GM21515 (cell line): ENCODE measurements at regions not wholly inside any gene's neighbourhood (a gene's known extent, or its start where the extent isn't known, plus 50 kb on each side); places are given as distances from the start of the nearest gene placed in this dataset.

Experiments used
- ATAC-seq: cut with Tn5 transposase; IDR thresholded peaks from one replicate; pipeline ENCODE4 v1.9.1; 2021; ENCODE audit not compliant: unreplicated experiment

DNA sequence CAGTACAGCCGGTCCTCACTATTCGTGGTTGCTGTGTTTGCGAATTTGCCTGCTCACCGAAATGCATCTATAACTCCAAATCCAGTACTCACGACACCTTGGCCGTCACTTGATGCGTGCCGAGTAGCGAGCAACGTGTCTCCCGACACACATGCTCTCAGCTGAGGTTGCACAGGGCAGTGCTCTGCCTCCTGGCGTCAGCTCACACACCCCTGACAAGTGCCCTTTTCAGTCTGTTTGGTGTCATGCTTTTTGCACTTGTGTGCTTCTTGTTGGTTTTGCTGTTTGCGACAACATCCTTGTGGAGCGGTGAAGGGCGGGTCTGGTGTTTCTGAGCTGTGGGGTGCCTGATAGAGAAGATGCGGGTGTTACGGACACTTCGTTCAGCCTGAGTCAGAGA is 110.4 kb upstream of the RFLNA start:
- no peak for ATAC-seq

DNA sequence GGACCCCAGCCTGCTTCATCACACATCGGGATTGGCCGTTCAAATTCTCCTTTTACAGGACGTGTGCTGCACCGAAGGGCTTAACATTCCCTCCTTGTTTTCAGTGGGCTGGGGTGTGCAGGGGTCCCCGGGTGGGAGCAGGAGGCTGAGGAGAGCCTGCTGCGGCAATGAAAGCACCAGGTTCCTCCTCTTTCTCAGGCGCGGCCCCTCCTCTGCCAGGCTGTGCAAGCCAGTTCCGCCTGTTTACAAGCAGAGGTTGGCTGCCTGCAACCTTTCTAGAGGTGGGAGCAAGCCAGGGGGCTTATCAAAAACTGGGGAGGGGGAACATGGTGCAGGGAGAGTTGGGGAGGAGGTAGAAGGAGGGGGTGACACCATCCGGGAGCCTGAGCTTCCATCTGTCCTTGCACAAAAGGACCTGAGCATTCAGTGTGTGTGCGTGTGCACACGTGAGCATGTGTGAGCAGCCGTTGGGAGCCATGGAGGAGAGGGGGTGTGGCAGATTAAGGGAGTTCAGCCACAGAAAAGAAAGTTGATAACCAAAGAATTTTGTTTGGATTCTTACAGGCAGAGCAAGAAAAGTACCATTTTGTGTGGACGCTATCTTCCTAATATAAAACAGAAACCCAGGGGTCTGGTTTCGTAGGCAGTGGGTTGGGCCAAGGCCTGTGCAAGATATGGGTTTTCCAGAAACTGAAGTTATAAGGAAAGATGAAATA is 108.8 kb upstream of the RFLNA start:
- ATAC-seq = no peak

DNA sequence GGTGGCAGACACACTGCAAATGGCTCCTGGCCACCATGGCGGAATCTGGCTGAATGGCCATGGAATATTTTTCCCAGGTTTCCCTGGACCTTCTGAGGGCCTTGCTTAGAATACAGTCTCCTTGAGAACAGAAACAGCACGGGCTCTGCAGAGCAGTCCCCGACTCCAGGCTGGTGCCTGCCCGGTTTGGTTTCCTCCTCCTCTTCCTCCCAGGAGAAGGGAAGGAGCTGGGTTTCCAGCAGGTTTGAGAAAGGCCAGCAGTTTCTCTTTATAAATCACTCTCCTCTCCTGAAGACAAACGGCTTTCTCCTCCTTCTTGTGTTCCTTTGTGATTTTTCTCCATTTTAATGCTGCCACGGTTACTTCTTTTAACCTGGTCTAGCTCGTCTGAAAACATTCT is 106.8 kb upstream of the RFLNA start:
- no peak for ATAC-seq

DNA sequence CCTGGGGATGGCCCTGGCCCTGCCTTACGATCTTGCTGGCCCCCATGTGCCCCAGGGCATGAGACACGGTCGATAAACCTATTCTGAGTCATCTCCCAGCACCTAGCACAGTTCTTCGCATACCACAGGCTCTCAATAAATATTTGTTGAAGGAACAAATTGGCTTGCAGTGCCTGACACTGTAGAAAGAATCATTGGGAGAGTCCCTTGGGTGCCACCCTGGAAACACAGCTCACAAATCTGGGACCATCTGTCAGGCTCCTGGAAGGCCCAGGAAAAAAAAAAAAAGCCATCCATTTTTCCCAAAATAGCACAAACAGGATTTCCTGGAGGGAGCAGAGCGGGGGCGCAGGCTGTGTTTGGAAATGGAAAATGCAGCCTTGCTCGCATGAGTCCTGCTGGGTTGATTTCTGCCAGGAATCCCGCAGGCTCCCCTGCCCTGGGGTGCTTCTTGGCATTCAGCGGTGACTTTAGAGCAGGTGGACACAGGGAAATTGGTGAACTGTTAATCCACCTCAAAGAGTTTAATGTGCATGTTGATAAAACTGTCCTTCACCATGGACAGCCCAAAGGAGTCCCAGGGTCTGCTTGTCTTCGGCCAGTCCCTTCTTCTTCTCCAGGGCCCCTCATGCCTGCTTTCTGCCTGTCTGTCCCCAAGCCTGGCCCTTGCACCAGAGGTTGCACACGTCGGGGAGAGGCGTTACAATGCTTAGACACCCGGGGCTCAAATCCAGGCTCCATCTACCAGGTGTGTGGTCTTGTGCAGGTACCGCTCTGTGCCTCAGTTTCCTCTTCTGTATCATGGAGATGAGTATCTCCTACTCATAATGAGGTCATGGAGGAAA is 106.1 kb upstream of the RFLNA start:
- no peak for ATAC-seq

DNA sequence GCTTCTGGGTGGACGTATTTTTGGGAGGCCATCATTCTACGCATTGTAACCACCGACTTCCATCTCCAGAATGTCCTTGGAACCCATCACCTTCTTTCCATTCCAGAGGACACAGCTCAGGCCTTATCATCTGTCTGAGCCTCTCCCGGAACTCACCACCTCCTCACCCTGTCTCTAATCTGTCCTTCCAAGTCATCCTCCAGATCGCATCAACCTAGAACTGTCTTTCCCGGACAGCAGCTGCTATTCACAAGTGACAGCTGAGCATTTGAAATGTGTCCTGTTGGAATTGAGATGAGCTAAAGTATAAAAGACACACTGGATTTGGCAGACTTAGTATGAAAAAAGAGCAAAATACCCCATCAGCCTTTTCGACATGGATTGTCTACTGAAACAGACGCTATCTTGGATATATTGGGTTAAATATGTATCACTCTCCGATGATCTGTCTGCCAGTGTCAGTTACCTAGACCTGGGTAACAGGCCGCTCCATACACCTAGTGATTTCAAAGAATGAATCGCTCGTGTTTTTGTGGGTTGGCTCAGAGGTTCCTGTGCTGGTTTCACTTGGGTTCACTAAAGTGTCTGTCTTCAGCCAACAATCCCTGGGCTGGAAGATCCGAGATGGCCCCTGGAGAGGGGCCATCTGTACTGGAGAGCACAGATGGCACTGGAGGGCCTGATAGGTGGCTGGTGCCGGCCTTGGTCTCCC is 104.4 kb upstream of the RFLNA start:
- no peak for ATAC-seq

DNA sequence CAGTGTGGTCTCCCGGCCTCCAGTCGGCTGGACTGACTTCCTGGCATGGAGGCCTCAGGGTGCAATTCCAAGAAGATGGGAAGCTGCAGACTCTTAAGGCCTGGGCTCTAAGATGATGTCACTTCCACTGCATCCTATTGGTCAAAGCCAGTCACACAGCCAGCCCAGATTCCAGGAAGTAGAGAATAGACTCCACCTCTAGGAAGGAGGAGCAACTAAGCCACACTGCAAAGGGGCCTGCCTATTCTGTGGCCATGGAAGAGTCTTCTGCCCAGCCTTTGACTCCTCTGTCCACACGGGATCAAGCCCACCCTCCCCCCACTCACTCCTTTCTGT is 103.9 kb upstream of the RFLNA start:
- ATAC-seq = no peak

DNA sequence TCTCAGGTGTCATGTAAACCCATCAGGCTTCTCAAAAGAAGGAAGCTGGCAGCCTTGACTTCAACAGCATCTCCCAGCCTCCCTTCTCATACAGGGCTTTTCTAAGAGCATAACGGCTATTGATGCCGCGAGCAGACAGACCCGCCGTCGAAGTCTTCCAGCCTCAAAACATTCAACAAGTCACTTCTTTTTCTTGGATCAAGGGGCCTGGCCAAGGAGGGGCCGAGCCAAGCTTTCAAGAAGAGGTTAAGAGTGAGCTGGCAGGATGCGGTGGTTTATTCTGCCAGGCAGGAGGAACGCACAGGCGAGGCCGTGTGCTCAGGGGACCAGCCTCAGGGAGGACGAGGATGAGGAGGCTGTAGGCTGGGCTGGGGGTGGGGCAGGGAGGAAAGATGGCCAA is 102.9 kb upstream of the RFLNA start:
- no peak for ATAC-seq

DNA sequence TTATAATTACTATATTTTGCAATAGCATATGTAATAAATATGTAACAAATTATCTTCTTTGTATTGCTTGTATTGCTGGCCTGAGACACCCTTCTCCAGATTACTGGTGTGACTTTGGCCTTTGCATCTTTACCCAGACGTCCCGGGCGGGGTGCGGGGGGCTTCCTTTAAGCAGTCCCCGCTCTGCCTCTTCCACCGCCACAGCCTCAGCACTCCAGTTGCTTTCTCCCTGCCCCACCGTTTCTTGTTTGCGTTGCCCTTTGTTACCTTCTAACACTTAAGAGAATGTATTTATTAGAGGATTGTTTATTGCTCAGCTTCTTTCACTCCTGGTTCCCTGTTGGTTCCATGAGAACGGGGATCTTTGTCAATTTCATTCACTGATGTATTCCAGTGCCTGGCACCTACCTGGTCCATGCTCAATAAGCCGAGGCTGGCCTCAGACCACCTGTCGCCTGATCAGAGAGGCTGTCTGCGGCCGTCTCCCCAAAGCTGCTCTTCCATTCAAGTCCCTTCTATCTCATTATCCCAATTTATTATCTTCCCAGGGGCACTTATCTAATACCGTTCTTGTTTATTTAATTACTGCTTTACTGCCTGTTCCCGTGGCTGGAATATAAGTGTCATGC is 100.5 kb upstream of the RFLNA start:
- ATAC-seq = no peak

DNA sequence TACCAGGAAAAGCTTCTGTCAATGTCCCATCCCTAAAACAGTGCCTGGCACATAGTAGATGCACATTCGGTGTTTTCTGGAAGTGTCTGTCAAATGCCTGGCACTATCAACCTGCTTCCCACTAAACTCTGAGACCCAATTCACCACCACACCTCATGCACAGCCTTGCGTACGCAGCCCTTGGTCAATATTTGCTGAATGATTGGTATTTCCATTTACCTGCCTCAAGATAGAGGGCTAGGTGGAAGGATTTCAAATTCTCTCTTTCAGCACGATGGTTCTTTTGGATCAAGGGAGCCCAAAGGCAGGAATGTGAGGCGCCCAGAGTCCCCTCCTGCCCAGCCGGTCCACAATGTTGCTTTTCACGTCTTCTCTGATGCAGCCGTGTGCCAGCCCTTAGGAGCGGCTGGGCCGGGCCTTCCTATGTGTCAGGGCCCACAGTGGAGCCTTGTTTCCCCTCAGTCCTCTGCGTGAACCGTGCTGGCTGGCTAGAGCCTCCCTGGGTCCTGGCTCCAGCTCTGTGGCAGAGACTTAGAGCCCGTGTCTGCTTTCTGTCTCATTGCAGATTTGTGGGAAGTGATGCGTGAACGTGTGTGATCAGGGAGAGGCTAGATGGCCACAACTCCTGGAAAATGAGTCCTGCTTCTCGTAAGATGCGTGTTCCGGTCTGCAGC is 99.9 kb upstream of the RFLNA start:
- ATAC-seq = no peak

DNA sequence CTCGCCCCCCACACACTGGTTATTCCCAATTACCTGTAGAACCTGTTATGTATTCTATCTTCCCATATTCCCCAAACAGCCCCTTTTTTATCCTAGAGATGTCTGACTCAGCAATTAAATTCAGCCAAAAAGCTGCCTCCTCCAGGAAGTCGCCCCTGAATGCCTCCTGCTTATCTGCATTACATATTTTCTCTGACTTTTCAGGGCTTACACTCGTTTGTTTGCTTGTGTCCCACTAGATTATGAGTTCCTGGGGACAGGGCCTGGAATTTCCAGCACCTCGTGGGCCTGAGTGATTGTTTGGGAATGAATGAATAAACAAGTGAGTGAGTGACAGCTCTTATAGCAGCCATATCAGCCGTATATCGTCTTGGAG is 99.3 kb upstream of the RFLNA start:
- no peak for ATAC-seq

DNA sequence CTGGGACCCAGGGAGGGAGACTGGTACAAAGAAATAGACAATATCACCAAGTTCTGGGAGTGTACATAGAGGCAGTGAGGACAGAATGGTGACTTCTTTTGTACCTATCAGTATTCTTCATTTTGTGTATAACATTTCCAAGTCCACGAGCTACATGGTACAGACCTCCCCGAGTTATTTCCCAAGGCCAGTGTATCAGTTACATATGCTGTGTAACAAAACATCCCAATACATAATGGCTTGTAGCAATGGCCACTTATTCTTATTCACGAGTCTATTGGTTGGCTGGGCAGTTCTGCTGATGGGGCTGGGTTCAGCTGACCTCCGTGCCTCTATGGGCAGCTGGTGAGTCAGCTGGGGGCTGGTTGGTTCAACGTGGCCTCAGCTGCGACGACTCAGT is 98.7 kb upstream of the RFLNA start:
- ATAC-seq = no peak

DNA sequence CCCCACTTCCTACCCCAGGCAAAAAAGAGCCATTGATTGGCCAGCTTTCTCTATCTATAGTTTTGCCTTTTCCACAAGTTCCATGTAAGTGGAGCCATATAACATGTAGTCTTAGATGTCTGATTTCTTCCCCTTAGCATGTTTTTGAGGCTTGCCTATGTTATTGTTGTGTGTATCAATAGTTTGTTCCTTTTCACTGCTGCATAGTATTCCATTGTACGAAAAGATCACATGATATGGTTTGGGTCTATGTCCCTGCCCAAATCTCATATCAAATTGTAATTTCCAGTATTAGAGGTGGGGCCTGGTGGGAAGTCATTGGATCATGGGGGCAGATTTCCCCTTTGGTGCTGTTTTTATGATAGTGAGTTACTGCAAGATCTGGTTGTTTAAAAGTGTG is 93.6 kb upstream of the RFLNA start:
- no peak for ATAC-seq

DNA sequence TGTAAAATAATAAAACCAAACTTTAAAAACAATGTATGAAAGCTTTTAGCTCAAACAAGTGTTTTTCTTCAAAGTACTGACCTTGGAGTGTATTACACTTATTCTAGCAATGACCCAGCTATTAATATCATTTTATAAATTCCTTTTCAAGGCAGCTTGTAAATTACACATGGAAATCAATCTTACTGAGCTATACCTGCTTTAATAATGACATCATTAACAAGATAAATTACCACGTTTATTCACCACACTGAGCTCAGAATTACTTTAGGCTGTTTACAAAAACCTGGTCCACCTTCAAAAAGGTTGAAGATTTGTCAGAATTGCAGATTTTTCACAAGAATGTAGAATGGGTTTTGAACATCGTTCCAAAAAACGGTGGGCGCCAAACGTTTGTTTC is 91.7 kb upstream of the RFLNA start:
- ATAC-seq = no peak

DNA sequence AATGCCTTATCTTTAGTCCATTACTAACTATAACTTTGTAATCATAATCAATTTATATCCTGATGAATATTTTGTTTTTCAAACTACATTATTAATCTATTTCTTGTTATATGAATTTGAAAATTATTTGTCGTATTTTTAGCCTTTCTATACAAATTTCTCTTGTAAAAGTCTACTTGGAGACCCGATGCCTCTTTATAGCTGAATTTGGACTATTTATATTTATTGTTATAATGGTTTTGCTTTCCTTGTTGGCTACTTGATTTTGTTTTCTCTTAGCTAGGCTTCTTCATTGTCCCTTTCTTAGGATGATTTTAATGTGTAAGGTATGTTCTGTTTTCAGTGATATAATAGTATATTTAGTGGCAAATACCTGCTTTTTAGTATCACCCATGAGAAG is 89.5 kb upstream of the RFLNA start:
- ATAC-seq = no peak

DNA sequence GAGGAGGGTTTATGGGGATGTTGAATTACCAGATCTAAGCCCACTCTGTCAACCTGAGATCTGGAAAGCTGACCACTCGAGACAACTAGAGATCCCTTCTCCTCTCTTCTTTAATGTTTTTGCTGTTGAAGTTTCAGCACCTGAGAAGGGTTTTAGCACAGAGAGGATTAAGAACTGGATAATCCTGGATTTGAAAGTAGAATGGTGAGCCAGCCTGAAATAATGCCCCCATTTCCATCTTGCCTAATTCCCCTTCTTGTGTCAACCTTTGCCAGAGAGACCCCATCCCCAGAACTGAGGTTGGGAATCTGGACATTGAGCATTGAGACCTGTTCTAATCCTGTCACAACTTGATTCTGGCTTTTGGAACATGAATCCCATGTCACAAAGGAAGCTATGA is 87.8 kb upstream of the RFLNA start:
- no peak for ATAC-seq

DNA sequence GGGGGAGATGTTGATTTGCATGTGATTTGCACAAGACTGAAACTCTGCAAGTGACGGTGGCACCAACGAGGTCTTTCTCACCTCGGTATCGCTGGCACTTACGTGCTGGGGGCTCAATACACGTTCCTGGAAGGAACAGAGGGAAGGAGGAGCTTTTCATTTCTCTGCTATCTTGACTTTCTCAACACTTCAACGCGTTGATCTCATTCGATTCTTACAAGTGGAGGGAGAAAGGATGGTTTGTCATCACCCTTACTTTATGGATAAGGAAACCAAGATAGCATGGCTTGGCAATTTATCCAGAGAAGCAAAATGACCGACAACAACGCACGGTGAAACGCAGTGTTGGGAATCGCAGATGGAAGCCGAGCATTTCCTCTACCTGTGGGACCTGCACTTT is 87.3 kb upstream of the RFLNA start:
- ATAC-seq = no peak

DNA sequence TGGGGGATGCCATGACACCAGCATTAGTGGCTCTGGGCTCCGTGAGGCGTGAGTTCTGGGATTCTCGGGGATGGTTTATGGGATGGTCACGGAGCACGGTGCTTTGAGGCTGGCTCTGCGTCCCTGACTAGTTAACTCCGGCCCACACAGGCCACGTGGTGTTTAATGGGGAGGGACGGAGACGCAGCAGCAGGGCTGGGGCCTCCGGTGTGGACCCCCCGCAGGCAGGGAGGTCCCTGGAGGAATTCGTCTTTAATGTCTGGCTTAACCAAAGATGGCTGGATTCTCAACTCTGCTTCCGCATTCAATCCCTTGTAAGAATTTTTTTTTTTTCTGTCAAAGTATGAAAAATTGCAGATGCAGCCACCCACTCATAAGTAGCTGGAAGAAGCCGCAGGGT is 86.4 kb upstream of the RFLNA start:
- ATAC-seq = no peak

DNA sequence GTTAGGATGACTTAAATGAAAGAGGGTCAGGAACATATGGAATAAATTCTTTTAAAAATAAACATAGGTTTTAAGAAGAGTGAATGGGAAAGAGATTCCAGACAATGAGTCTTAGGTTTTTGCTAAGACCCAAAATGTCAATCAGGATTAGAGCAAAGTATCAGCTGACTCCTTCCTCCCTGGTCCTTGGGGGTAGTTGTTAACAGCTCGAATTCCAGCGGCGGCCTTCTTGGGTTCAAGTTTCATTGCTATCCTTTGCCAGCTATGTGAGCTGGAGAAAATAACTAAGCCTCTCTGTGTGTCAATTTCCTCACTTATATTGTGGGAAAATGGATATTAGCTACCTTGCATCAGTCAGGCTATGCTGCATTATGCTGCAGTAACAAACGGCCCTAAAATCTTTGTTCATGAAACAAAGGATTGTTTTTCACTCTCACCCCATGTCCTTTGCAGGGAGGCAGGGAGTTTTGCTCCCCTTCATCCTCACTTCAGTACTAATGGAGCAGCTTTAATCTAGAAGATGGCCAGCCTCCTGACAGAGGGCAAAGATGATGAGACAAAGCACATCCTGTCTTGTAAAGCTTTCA is 83.8 kb upstream of the RFLNA start:
- ATAC-seq = no peak

DNA sequence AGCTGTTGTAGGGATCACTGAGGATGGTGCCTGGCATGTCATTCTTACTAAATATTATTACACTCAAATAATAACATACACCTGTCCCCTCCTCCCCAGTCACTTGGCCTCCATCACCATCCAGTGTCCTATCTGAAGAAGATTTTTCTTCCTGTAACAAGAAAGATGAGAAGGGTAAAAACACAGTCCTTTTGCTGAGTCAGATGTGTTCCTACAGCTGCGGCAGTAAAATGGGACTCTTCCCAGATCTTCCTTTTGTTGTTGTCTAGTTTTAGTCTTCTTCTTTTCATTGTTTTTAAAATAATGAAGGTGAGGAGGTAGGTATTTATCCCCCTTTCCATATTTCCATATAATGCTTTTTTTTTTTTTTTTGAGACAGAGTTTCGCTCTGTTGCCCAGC is 83.1 kb upstream of the RFLNA start:
- no peak for ATAC-seq

DNA sequence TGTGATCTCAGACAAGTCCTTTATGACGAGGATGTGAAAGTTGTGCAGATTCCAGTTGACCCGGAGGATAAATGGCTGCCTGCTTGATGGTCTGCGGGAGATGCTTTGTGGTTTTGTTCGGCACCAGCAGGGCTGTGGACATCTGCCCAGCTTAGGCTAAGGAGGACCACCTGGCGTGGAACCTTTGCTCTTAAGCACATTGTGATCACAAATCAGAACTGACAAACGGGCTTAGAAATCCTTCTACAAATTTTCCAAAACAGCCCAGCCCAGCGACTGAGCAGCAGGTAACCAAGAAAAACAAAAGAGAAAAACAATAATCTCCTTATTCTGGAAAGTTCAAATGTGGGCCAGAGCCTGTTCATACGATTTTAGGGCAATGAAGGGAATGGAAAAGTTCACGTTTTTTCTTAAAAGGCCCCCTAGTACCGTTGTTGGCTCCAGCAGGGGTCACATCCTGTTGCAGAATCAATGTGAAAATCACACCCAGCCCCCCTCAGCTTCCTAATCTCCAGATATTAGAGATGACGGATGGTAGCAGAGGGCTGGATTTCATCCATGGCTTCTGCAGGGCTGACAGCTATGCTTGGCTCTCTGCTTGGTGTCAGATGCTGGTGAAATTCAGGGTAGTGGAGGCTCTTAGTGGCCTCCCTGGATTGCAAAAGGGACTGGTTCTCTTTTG is 81.1 kb upstream of the RFLNA start:
- no peak for ATAC-seq
